ENCODE measurements at regions not wholly inside any gene's neighbourhood (a gene's known extent, or its start where the extent isn't known, plus 50 kb on each side); places are given as distances from the start of the nearest gene placed in this dataset.

DNA sequence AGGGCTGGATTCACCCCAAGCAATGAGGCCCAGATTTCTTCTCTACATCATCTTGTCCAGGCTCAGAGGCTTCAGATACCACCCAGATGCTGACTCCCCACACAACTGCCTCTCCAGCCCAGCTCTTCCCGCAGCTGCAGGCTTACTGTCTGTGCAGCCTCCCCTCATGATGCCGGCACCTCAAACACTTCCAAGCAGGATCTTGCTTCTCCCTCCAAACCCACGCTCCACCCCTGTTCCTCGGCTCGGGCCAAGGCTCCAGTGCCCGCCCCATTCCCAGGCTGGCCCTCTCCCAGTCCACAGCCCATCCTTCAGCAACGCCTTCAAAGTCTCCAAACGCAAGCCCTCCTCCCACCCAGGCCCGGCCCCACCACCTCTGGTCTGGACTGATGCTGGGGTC lies 159.2 kb upstream of the LINGO1 start:
- no peak for TF ChIP-seq POLR2A (IDR thresholded peaks at IDR 0.05; ENCODE audit: low read length)
- no peak for TF ChIP-seq GATA1 (IDR thresholded peaks at IDR 0.05; ENCODE audit: low read depth, low read length)
